GM21526 (cell line): ENCODE measurements at regions not wholly inside any gene's neighbourhood (a gene's known extent, or its start where the extent isn't known, plus 50 kb on each side); places are given as distances from the start of the nearest gene placed in this dataset.

Experiments
- ATAC-seq: cut with Tn5 transposase; IDR thresholded peaks from one replicate; pipeline ENCODE4 v1.9.1; 2021; ENCODE audit warnings: moderate library complexity; ENCODE audit not compliant: unreplicated experiment, low FRiP score

GRCh38 chr2:2840681-2841300, 509.7 kb upstream of the MYT1L start:
- ATAC-seq: no peak

- ATAC-seq: no peak
Measured at GRCh38 chr2:2839782-2840531, 508.9 kb upstream of the MYT1L start.

- ATAC-seq: no peak
Measured at GRCh38 chr2:2839393-2839781, 508.3 kb upstream of the MYT1L start.

- ATAC-seq: no peak
Measured at GRCh38 chr2:2838548-2838845, 507.4 kb upstream of the MYT1L start.

- ATAC-seq: no peak
Measured at GRCh38 chr2:2837746-2838547, 506.9 kb upstream of the MYT1L start.

- ATAC-seq: no peak
Measured at GRCh38 chr2:2836343-2837070, 505.4 kb upstream of the MYT1L start.

- no peak for ATAC-seq
Measured at GRCh38 chr2:2834516-2835254, 503.6 kb upstream of the MYT1L start.

GRCh38 chr2:2834105-2834504, 503.0 kb upstream of the MYT1L start:
- no peak for ATAC-seq

- ATAC-seq: no peak
Measured at GRCh38 chr2:2832657-2833056, 501.6 kb upstream of the MYT1L start.

- ATAC-seq: no peak
Measured at GRCh38 chr2:2831633-2832032, 500.6 kb upstream of the MYT1L start.

- ATAC-seq: no peak
Measured at GRCh38 chr2:2830576-2830975, 499.5 kb upstream of the MYT1L start.

GRCh38 chr2:2828774-2829368, 497.8 kb upstream of the MYT1L start:
- ATAC-seq: no peak

GRCh38 chr2:2827761-2828221, 496.7 kb upstream of the MYT1L start:
- no peak for ATAC-seq

- ATAC-seq: no peak
Measured at GRCh38 chr2:2827046-2827636, 496.1 kb upstream of the MYT1L start.

- no peak for ATAC-seq
Measured at GRCh38 chr2:2826621-2827020, 495.5 kb upstream of the MYT1L start.

GRCh38 chr2:2826209-2826551, 495.1 kb upstream of the MYT1L start:
- no peak for ATAC-seq

- ATAC-seq: no peak
Measured at GRCh38 chr2:2825516-2826208, 494.6 kb upstream of the MYT1L start.

- ATAC-seq: no peak
Measured at GRCh38 chr2:2825062-2825461, 494.0 kb upstream of the MYT1L start.

GRCh38 chr2:2824588-2824987, 493.5 kb upstream of the MYT1L start:
- no peak for ATAC-seq
